ENCODE measurements at regions not wholly inside any gene's neighbourhood (a gene's known extent, or its start where the extent isn't known, plus 50 kb on each side); places are given as distances from the start of the nearest gene placed in this dataset.

DNA sequence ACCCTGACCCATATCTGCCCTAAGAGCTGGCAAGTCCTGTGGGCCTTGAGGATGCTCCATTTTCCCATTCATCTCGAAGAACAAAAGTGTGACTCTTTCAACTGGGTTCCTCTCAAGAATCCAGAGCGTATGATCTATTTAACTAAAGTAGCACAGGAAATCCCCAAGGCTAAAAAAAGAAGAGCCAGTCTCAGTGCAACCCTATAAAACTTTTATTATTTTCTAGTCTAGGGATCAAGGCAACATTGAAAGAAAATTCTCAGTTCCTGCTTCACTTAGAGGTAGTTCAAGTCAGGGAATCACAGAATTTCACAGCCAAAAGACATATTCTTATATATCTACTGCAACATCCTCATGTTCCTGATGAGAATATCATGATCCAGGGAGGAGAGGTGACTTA lies 51.6 kb upstream of the GRM7 start:
- TF ChIP-seq, protein P1, sequence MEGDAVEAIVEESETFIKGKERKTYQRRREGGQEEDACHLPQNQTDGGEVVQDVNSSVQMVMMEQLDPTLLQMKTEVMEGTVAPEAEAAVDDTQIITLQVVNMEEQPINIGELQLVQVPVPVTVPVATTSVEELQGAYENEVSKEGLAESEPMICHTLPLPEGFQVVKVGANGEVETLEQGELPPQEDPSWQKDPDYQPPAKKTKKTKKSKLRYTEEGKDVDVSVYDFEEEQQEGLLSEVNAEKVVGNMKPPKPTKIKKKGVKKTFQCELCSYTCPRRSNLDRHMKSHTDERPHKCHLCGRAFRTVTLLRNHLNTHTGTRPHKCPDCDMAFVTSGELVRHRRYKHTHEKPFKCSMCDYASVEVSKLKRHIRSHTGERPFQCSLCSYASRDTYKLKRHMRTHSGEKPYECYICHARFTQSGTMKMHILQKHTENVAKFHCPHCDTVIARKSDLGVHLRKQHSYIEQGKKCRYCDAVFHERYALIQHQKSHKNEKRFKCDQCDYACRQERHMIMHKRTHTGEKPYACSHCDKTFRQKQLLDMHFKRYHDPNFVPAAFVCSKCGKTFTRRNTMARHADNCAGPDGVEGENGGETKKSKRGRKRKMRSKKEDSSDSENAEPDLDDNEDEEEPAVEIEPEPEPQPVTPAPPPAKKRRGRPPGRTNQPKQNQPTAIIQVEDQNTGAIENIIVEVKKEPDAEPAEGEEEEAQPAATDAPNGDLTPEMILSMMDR (conservative IDR thresholded peaks at IDR 0.05): no peak
- peaks cover 9% of the 10 kb centered on the region for H3K4me1 Mint-ChIP-seq
- no peaks in the 10 kb centered on the region for H3K27me3 Mint-ChIP-seq (ENCODE audit: low read depth)
- no peaks in the 10 kb centered on the region for H3K9me3 Mint-ChIP-seq
- DNase-seq (ENCODE audit: low read depth, low spot score): no peak
- H3K36me3 Mint-ChIP-seq (ENCODE audit: low read depth): no peaks in the 10 kb centered on the region
- no peak overlapping the region for H3K4me3 Mint-ChIP-seq
- H3K27ac Mint-ChIP-seq (ENCODE audit: unreplicated experiment): peak overlapping the region; percentile 17

Measured in neural crest cell (in vitro differentiated cells).